Mucosa of stomach (tissue), 1 donor: ENCODE measurements at regions not wholly inside any gene's neighbourhood (a gene's known extent, or its start where the extent isn't known, plus 50 kb on each side); places are given as distances from the start of the nearest gene placed in this dataset.
"Not testable (repeated sequence)": the region's sequence is repeated elsewhere in the genome, so short reads cannot be mapped to it uniquely, and the experiment has no call there.

Experiments
- H3K27me3 ChIP-seq: one replicate; pipeline ENCODE4 v1.7.0; 2013; ENCODE audit warnings: mild to moderate bottlenecking, low read length; ENCODE audit not compliant: control insufficient read depth, insufficient read depth
- H3K36me3 ChIP-seq: one replicate; pipeline ENCODE4 v1.7.0; 2013; ENCODE audit warnings: low read length; ENCODE audit not compliant: control insufficient read depth, insufficient read depth
- H3K4me1 ChIP-seq: one replicate; pipeline ENCODE4 v1.7.0; 2013; ENCODE audit warnings: mild to moderate bottlenecking, low read length; ENCODE audit not compliant: control insufficient read depth, insufficient read depth
- H3K4me3 ChIP-seq: one replicate; pipeline ENCODE4 v1.7.0; 2013; ENCODE audit warnings: low read length
- H3K9ac ChIP-seq: one replicate; pipeline ENCODE4 v1.7.0; 2013; ENCODE audit warnings: mild to moderate bottlenecking, low read length, moderate library complexity
- H3K9me3 ChIP-seq: one replicate; pipeline ENCODE4 v1.7.0; 2013; ENCODE audit warnings: mild to moderate bottlenecking, low read length, moderate library complexity; ENCODE audit not compliant: control insufficient read depth
- donor health status: Pancreatic carcinoma.

- Histone ChIP-seq H3K27me3 (no peaks in the 10 kb centered on the region), H3K4me3 (no peak overlapping the region), H3K9ac (no peak overlapping the region), H3K9me3 (no peaks in the 10 kb centered on the region), H3K4me1 (no peaks in the 10 kb centered on the region), H3K36me3 (no peaks in the 10 kb centered on the region)
Measured at GRCh38 chr3:178129109-178129508, 407.1 kb upstream of the KCNMB2 start.

- H3K4me3 ChIP-seq, result no peak overlapping the region
- no peaks in the 10 kb centered on the region for H3K4me1 ChIP-seq
- H3K9me3 ChIP-seq, result no peaks in the 10 kb centered on the region
- H3K36me3 ChIP-seq, result no peaks in the 10 kb centered on the region
- no peak overlapping the region for H3K9ac ChIP-seq
- H3K27me3 ChIP-seq, result no peaks in the 10 kb centered on the region
Measured at GRCh38 chr3:178131801-178132200, 404.4 kb upstream of the KCNMB2 start.

GRCh38 chr3:178137206-178137605, 399.0 kb upstream of the KCNMB2 start:
- Histone ChIP-seq H3K4me1 (no peaks in the 10 kb centered on the region), H3K9me3 (no peaks in the 10 kb centered on the region), H3K4me3 (no peak overlapping the region), H3K27me3 (no peaks in the 10 kb centered on the region), H3K9ac (no peak overlapping the region), H3K36me3 (no peaks in the 10 kb centered on the region)

- H3K36me3 ChIP-seq, result no peaks in the 10 kb centered on the region
Measured at GRCh38 chr3:178137831-178138230, 398.4 kb upstream of the KCNMB2 start.

GRCh38 chr3:178139116-178139515, 397.1 kb upstream of the KCNMB2 start:
- no peaks in the 10 kb centered on the region for H3K27me3 ChIP-seq
- H3K9ac ChIP-seq, result no peak overlapping the region
- H3K4me1 ChIP-seq, result no peaks in the 10 kb centered on the region
- H3K9me3 ChIP-seq, result no peaks in the 10 kb centered on the region
- H3K4me3 ChIP-seq, result no peak overlapping the region
- no peaks in the 10 kb centered on the region for H3K36me3 ChIP-seq

More at GRCh38 chr3:178137831-178138230, 398.4 kb upstream of the KCNMB2 start:
- H3K9ac ChIP-seq, result no peak overlapping the region
- H3K9me3 ChIP-seq, result no peaks in the 10 kb centered on the region
- H3K4me1 ChIP-seq, result no peaks in the 10 kb centered on the region
- H3K27me3 ChIP-seq, result no peaks in the 10 kb centered on the region
- H3K4me3 ChIP-seq, result no peak overlapping the region

DNA sequence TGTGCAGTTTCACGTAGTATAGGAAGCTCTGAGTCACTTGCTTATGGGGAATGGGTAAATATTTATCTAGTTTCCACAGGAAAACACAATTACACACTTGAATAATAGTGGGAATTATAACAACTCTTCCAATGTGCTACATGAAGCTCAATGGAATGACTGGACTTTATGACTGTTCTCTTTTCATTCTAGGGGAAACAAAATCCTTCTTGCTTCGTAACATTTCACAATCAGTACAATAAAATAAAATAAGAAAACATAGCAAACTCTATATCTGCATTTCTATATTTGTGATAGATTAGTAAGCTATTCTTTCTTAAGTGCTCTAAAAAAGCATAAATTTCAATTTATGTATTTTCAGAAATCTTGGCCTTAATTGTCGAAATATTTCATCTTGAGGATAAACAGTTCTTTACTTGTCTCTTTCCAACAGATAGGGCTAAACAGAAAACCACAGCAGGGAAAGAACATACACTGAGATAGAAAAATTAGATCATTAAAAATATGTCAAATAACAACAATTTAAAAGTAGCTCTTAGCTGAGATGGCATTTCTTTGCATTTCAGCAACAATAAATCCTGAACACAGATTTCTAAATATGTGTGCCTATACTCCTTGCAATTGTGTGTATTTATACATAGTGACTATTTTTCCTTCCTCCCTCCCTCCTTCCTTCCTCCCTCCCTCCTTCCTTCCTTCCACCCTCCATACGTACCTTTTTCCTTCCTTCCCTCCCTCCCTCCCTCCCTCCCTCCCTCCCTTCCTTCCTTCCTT, 395.5 kb upstream of the KCNMB2 start:
- no peaks in the 10 kb centered on the region for H3K27me3 ChIP-seq
- no peak overlapping the region for H3K9ac ChIP-seq
- no peaks in the 10 kb centered on the region for H3K9me3 ChIP-seq
- H3K36me3 ChIP-seq, result no peaks in the 10 kb centered on the region
- H3K4me3 ChIP-seq, result no peak overlapping the region
- no peaks in the 10 kb centered on the region for H3K4me1 ChIP-seq

DNA sequence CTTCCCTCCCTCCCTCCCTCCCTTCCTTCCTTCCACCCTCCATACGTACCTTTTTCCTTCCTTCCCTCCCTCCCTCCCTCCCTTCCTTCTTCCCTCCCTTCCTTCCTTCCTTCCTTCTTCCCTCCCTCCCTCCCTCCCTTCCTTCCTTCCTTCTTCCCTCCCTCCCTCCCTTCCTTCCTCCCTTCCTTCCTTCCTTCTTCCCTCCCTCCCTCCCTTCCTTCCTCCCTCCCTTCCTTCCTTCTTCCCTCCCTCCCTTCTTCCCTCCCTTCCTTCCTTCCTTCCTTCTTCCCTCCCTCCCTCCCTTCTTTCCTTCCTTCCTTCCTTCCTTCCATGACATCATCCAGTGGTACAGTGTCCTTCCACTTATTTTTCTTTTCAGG, 394.9 kb upstream of the KCNMB2 start:
- H3K4me3 ChIP-seq, H3K27me3 ChIP-seq, H3K4me1 ChIP-seq, H3K9me3 ChIP-seq, H3K36me3 ChIP-seq, H3K9ac ChIP-seq: not testable (repeated sequence)

DNA sequence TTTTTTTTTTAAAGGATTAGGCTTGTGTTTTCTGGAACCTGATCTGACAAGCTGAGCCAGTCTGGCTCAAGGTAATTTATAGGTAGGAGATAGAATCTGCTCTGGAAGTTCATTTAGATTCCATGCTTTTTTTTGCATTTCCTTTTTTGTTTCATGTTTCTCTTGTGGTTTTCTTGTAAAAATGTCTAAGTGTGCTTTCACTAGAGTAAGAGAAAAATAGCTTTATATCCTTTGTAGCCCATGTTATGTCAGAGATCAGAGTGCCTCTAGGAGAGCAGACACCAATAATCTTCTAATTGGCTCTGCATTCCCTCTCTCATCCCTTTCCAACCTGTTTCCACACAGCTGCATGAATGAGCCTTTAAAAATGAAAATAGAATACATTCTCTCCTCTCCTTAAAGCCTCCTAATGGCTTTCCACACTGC, 389.8 kb upstream of the KCNMB2 start:
- Histone ChIP-seq H3K9me3 (no peaks in the 10 kb centered on the region), H3K4me3 (no peak overlapping the region), H3K9ac (no peak overlapping the region), H3K4me1 (no peaks in the 10 kb centered on the region), H3K36me3 (no peaks in the 10 kb centered on the region), H3K27me3 (no peaks in the 10 kb centered on the region)

DNA sequence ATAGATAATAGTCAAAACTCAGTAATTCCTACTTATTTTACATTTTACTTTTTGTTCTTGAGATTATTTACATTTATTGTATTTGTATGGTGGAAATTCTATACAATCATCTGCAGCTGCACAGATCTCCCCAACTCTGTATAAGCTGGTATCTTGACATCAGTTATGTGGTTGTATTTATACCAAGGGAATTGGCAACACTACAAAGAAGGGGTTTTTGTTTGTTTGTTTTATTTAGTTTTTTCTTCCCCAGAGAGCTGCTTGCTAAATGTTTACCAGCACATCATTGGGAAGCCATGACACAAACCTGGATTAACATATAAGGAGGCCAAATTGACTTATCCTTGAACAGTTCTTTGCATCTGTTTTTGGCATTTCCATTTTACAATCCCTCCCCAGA, 389.2 kb upstream of the KCNMB2 start:
- Histone ChIP-seq H3K27me3 (no peaks in the 10 kb centered on the region), H3K36me3 (no peaks in the 10 kb centered on the region), H3K4me3 (no peak overlapping the region), H3K4me1 (no peaks in the 10 kb centered on the region), H3K9ac (no peak overlapping the region), H3K9me3 (no peaks in the 10 kb centered on the region)

GRCh38 chr3:178152031-178152806, 384.0 kb upstream of the KCNMB2 start:
- Histone ChIP-seq H3K4me3 (no peak overlapping the region), H3K9ac (no peak overlapping the region), H3K36me3 (no peaks in the 10 kb centered on the region), H3K27me3 (no peaks in the 10 kb centered on the region), H3K4me1 (no peaks in the 10 kb centered on the region), H3K9me3 (no peaks in the 10 kb centered on the region)

- H3K36me3 ChIP-seq, result no peaks in the 10 kb centered on the region
- no peaks in the 10 kb centered on the region for H3K27me3 ChIP-seq
- no peaks in the 10 kb centered on the region for H3K4me1 ChIP-seq
- H3K9me3 ChIP-seq, result no peaks in the 10 kb centered on the region
- H3K4me3 ChIP-seq, result no peak overlapping the region
- no peak overlapping the region for H3K9ac ChIP-seq
Measured at GRCh38 chr3:178152988-178153387, 383.2 kb upstream of the KCNMB2 start.

DNA sequence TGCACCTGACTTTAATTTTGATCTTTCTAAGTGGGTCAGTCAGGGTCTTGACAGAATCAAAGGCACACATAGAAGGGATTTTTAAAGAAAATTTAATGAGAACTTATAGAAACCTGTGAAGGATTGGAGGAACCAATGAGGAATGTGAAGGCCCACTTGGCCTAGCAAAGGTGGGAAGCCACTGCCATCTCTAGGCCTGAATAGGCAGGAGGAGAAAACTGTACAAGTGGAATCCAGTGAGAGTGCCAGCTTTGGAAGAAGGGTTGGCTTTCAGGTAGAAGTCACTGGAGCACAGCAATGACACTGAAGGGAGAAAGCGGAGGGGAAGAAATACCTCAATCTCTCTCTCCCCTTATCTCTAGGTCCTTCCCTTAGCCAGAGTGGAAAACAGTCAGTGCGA, 380.7 kb upstream of the KCNMB2 start:
- H3K27me3 ChIP-seq, result no peaks in the 10 kb centered on the region
- no peak overlapping the region for H3K9ac ChIP-seq
- no peaks in the 10 kb centered on the region for H3K4me1 ChIP-seq
- no peak overlapping the region for H3K4me3 ChIP-seq
- H3K9me3 ChIP-seq, result no peaks in the 10 kb centered on the region
- no peaks in the 10 kb centered on the region for H3K36me3 ChIP-seq
